T-helper 17 cell (primary cell): ENCODE measurements at regions not wholly inside any gene's neighbourhood (a gene's known extent, or its start where the extent isn't known, plus 50 kb on each side); places are given as distances from the start of the nearest gene placed in this dataset.

Experiments used
- ATAC-seq: fragments of 150-1000 bp; cut with Tn5 transposase; 2 replicates; pipeline ENCODE4 v1.10.0; 2021; ENCODE audit warnings: mild to moderate bottlenecking, moderate library complexity
- DNase-seq, 3 donors: peaks; one replicate each; pipeline versions ENCODE4 v3.0.0 to v3.0.0-alpha.2; 2020 to 2021
- H3K9me3 ChIP-seq: one replicate; pipeline ENCODE4 v1.7.0; 2013; ENCODE audit warnings: low read length, mild to moderate bottlenecking; ENCODE audit not compliant: control insufficient read depth, poor library complexity, severe bottlenecking
- H3K27ac Mint-ChIP-seq: one replicate; pipeline ENCODE4 v1.8.0; 2022; ENCODE audit warnings: mild to moderate bottlenecking, moderate library complexity, mixed read lengths
- H3K27me3 Mint-ChIP-seq: one replicate; pipeline ENCODE4 v1.8.0; 2022; ENCODE audit warnings: mixed read lengths
- H3K36me3 Mint-ChIP-seq: one replicate; pipeline ENCODE4 v1.8.0; 2022; ENCODE audit warnings: low read depth, mixed read lengths
- H3K4me1 Mint-ChIP-seq: one replicate; pipeline ENCODE4 v1.8.0; 2022; ENCODE audit warnings: mild to moderate bottlenecking, mixed read lengths
- H3K4me3 Mint-ChIP-seq: one replicate; pipeline ENCODE4 v1.8.0; 2022; ENCODE audit warnings: mild to moderate bottlenecking, moderate library complexity, mixed read lengths

- H3K4me3 Mint-ChIP-seq: no peak overlapping the region
- no peaks in the 10 kb centered on the region for H3K36me3 Mint-ChIP-seq
- H3K4me1 Mint-ChIP-seq: no peaks in the 10 kb centered on the region
- DNase-seq: no peak
- no peak for ATAC-seq
- H3K9me3 ChIP-seq: peaks cover 4% of the 10 kb centered on the region
- no peak overlapping the region for H3K27ac Mint-ChIP-seq
- no peaks in the 10 kb centered on the region for H3K27me3 Mint-ChIP-seq
These were observed 309.9 kb upstream of the EMCN start for GRCh38 chr4:100827756-100828155.

GRCh38 chr4:100826808-100827548 is 309.2 kb upstream of the EMCN start:
- Mint-ChIP-seq H3K4me1 (no peaks in the 10 kb centered on the region), H3K36me3 (no peaks in the 10 kb centered on the region), H3K27me3 (no peaks in the 10 kb centered on the region), H3K4me3 (no peak overlapping the region), H3K27ac (no peak overlapping the region)
- ATAC-seq: no peak
- no peak for DNase-seq
- peaks cover 4% of the 10 kb centered on the region for H3K9me3 ChIP-seq

DNA sequence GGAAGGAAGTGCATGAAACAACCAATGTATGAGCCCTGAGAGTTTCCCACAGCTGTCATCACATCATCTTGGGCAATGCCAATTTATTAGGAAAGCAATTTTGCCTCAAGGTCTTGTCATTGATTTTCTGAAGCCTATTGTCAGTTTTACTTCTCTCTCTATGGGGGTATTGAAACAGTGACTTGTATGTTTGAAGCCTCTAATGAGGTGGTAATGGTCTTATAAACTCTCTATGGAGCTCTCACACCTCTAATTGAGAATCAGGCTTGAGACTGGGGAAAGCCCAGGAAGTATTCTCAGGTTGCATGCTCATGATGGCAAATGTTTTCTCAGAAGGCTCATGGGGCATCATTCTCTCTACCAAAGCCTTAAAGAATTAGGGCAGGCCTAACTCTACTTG is 308.2 kb upstream of the EMCN start:
- Mint-ChIP-seq H3K36me3 (no peaks in the 10 kb centered on the region), H3K27ac (no peak overlapping the region), H3K4me1 (no peaks in the 10 kb centered on the region), H3K4me3 (no peak overlapping the region), H3K27me3 (no peaks in the 10 kb centered on the region)
- H3K9me3 ChIP-seq: peaks cover 4% of the 10 kb centered on the region
- DNase-seq (no peak), ATAC-seq (no peak)

DNA sequence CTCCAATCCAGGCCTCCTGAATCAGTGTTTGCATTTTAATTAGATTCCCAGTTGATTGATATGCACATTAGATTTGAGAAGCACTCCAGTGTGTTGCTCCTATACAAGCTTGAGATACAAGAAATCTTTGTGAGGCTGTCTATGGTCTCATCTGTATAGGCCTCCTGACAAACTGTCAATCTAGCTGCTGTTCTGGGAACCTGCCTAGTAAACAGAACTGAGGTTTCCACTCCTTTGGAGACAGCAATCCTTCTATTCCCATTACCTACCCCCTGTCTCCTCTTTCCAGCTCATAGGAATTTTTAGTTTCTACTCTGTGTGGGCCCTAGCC is 306.1 kb upstream of the EMCN start:
- no peaks in the 10 kb centered on the region for H3K36me3 Mint-ChIP-seq
- DNase-seq (no peak), ATAC-seq (no peak)
- H3K9me3 ChIP-seq: peaks cover 1% of the 10 kb centered on the region
- H3K27me3 Mint-ChIP-seq: no peaks in the 10 kb centered on the region
- H3K4me1 Mint-ChIP-seq: no peaks in the 10 kb centered on the region
- no peak overlapping the region for H3K4me3 Mint-ChIP-seq
- no peak overlapping the region for H3K27ac Mint-ChIP-seq

GRCh38 chr4:100823066-100823992 is 305.5 kb upstream of the EMCN start:
- Mint-ChIP-seq H3K27ac (no peak overlapping the region), H3K36me3 (no peaks in the 10 kb centered on the region), H3K4me3 (no peak overlapping the region), H3K4me1 (no peaks in the 10 kb centered on the region), H3K27me3 (no peaks in the 10 kb centered on the region)
- ATAC-seq (no peak), DNase-seq (no peak)
- no peaks in the 10 kb centered on the region for H3K9me3 ChIP-seq

DNA sequence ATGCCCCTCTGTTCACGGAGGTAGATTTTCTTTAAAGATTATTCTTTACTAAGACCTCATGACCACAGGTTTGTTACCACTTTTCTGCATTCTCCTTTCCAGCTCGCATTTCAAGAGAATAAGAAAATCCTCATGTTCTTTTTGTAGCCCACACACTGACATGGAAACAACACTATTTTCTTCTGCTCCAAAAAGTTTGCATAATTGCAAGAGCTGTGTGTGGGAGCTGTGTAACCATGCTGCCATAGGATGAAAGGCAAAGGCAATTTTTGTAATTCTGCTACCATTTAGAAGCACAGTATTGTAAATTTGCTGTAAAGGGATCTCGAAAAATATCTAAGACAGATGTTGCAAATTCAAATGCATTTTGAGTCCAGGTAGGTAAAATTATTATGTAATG is 302.4 kb upstream of the EMCN start:
- Mint-ChIP-seq H3K27me3 (no peaks in the 10 kb centered on the region), H3K4me3 (no peak overlapping the region), H3K27ac (no peak overlapping the region), H3K4me1 (no peaks in the 10 kb centered on the region), H3K36me3 (no peaks in the 10 kb centered on the region)
- DNase-seq (no peak), ATAC-seq (no peak)
- no peaks in the 10 kb centered on the region for H3K9me3 ChIP-seq

DNA sequence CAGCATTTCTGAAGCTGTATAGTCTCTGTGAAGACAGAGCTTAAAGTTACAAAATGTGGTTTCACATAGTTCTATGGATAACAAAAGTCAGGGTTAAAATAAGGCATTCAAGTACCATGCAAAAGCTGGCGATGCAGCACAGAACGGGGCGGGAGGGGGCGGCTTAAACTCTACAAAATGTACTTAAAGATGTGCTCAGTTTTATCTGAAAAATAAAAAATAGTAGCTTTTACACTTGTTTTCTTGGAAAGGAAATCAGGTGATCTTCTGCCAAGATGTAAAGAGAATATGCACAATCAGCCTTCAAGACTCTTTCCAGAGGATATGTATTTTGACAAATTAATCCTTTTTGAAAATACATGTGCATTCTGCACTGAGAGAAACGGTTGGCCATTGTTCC is 301.7 kb upstream of the EMCN start:
- no peaks in the 10 kb centered on the region for H3K4me1 Mint-ChIP-seq
- no peak for ATAC-seq
- no peaks in the 10 kb centered on the region for H3K36me3 Mint-ChIP-seq
- no peaks in the 10 kb centered on the region for H3K9me3 ChIP-seq
- no peaks in the 10 kb centered on the region for H3K27me3 Mint-ChIP-seq
- H3K27ac Mint-ChIP-seq: no peak overlapping the region
- no peak for DNase-seq
- no peak overlapping the region for H3K4me3 Mint-ChIP-seq

DNA sequence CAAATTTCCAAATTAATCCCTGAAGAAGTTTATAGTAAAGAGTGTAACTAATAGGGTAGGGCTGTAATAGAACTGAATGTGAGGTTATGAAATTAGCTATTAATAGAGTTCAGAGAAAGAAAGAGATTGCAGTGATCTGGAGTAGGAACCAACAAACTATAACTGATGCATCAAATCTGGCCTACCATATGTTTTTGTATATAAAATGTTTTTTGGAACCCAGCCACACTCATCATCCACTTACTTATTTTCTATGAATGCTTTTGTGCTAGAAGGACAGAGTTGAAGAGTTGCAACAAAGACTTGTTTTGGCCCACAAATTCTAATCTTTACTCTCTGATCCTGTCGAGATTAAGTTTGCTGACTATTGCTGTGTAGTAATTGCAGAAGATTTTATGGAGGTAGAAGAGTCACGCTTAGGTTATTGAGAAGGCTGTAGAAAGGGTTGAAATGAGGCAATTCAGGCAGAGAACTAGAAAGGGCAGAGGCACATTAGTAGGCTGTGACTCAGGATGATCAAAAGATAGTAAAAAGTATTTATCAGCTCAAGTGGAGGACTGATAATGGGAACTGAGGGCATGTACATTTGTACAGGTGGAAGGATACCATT is 298.7 kb upstream of the EMCN start:
- Mint-ChIP-seq H3K4me3 (no peak overlapping the region), H3K36me3 (no peaks in the 10 kb centered on the region), H3K4me1 (no peaks in the 10 kb centered on the region), H3K27ac (no peak overlapping the region), H3K27me3 (no peaks in the 10 kb centered on the region)
- no peak for ATAC-seq
- no peak for DNase-seq
- no peaks in the 10 kb centered on the region for H3K9me3 ChIP-seq

DNA sequence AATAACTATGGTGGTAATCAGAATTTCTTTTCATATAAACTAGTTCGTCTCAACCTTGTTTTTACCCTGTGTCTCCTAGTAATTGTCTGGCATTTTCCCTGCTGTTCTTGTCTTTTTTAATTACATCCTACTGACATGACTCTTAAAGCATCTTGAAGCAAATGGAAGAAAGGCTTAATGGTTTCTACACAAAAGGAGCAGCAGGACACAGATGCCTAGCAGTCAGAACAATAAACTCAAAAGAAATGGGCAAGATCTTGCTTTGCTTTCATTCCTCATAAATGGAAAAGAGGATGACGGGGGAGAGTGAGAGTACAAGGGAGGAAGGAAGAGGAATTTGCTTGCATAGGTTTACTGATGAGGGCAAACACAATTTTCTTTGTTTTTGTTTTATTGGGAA is 293.2 kb upstream of the EMCN start:
- H3K4me3 Mint-ChIP-seq: no peak overlapping the region
- H3K27ac Mint-ChIP-seq: no peak overlapping the region
- H3K4me1 Mint-ChIP-seq: no peaks in the 10 kb centered on the region
- no peaks in the 10 kb centered on the region for H3K9me3 ChIP-seq
- H3K27me3 Mint-ChIP-seq: no peaks in the 10 kb centered on the region
- ATAC-seq (no peak), DNase-seq (no peak)
- H3K36me3 Mint-ChIP-seq: no peaks in the 10 kb centered on the region

- Mint-ChIP-seq H3K4me3 (no peak overlapping the region), H3K4me1 (no peaks in the 10 kb centered on the region), H3K27me3 (no peaks in the 10 kb centered on the region), H3K27ac (no peak overlapping the region), H3K36me3 (no peaks in the 10 kb centered on the region)
- no peaks in the 10 kb centered on the region for H3K9me3 ChIP-seq
- no peak for DNase-seq
- no peak for ATAC-seq
These were observed 291.7 kb upstream of the EMCN start for GRCh38 chr4:100809506-100809905.

- H3K4me1 Mint-ChIP-seq: no peaks in the 10 kb centered on the region
- H3K27ac Mint-ChIP-seq: no peak overlapping the region
- DNase-seq (no peak), ATAC-seq (no peak)
- no peaks in the 10 kb centered on the region for H3K36me3 Mint-ChIP-seq
- no peak overlapping the region for H3K4me3 Mint-ChIP-seq
- no peaks in the 10 kb centered on the region for H3K27me3 Mint-ChIP-seq
- H3K9me3 ChIP-seq: no peaks in the 10 kb centered on the region
These were observed 289.2 kb upstream of the EMCN start for GRCh38 chr4:100806988-100807387.

DNA sequence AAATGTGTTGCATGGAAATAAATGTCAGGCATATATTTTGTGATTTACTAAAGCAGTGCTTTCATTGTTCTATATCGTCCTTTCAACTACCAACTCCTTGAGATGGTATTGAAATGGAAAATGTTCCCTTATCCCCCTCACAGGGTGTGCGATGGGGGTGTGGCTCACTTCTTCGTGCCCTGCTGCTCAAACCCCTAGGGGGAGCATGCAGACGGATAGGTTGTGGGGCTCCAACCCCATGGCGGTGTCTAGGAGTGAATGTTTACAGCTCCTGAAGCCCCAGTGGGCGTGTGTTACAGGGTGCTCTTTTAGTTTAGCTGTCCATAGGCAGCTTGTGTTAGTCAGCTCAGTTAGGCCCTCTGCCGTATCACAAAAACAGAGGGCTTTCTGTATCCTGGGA is 287.7 kb upstream of the EMCN start:
- Mint-ChIP-seq H3K36me3 (no peaks in the 10 kb centered on the region), H3K4me3 (no peak overlapping the region), H3K27ac (no peak overlapping the region), H3K4me1 (no peaks in the 10 kb centered on the region), H3K27me3 (no peaks in the 10 kb centered on the region)
- ATAC-seq: no peak
- DNase-seq: no peak
- H3K9me3 ChIP-seq: no peaks in the 10 kb centered on the region

DNA sequence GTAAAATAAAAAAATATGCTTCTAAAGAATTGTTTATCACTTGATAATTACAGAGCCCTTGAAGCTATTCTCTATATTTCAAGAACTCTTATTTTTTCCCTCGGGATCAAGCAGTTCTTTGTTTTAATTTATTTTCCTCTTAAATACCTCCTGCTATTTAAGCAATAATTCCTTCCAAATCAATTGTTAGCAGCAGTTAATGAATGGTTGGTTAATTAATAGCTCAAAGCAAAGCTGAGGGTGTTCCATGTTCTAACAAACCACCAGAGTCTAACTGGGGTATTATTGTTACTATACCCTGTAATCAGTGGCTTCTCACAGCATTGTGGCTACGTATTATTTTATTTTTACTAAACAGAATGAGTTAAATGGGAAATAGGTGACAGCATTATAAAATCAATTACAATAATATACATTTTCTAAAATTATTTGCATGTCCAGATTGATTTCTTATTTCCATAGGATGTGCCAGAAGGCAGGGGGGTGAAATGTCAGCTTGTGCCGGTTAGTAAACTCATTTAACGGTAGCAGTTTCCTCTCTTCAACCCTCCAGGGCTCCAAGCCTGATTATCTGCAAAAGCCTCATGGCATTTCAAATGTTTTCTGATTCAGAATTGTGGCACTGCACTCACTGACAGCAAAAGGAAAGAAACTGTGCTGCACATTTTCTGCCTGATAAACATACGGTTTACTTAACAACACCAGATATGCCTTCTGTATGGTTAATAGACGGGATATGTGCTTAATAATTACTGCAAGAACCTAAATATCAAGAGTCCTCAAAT is 286.9 kb upstream of the EMCN start:
- DNase-seq (no peak), ATAC-seq (no peak)
- Mint-ChIP-seq H3K4me1 (no peaks in the 10 kb centered on the region), H3K27me3 (no peaks in the 10 kb centered on the region), H3K4me3 (no peak overlapping the region), H3K36me3 (no peaks in the 10 kb centered on the region), H3K27ac (no peak overlapping the region)
- H3K9me3 ChIP-seq: no peaks in the 10 kb centered on the region
